HG03439 (cell line): ENCODE measurements at regions not wholly inside any gene's neighbourhood (a gene's known extent, or its start where the extent isn't known, plus 50 kb on each side); places are given as distances from the start of the nearest gene placed in this dataset.
"Not testable (repeated sequence)": the region's sequence is repeated elsewhere in the genome, so short reads cannot be mapped to it uniquely, and the experiment has no call there.

ENCODE experiments used
- ATAC-seq: cut with Tn5 transposase; IDR thresholded peaks from one replicate; pipeline ENCODE4 v1.9.1; 2021; ENCODE audit warnings: mild to moderate bottlenecking, moderate library complexity; ENCODE audit not compliant: unreplicated experiment

- ATAC-seq: no peak
These were observed 117.2 kb downstream of the CASP12 start for GRCh38 chr11:104781037-104781436.

GRCh38 chr11:104776501-104777170 lies 121.6 kb downstream of the CASP12 start:
- no peak for ATAC-seq

GRCh38 chr11:104774578-104774977 lies 123.7 kb downstream of the CASP12 start:
- no peak for ATAC-seq

- no peak for ATAC-seq
These were observed 125.4 kb downstream of the CASP12 start for GRCh38 chr11:104772806-104773241.

- ATAC-seq: no peak
These were observed 126.5 kb downstream of the CASP12 start for GRCh38 chr11:104771763-104772162.

- not testable (repeated sequence) for ATAC-seq
These were observed 127.2 kb downstream of the CASP12 start for GRCh38 chr11:104771046-104771445.

- no peak for ATAC-seq
These were observed 132.7 kb downstream of the CASP12 start for GRCh38 chr11:104765401-104766095.

- no peak for ATAC-seq
These were observed 133.6 kb downstream of the CASP12 start for GRCh38 chr11:104764710-104765045.

- no peak for ATAC-seq
These were observed 134.1 kb downstream of the CASP12 start for GRCh38 chr11:104763930-104764709.

GRCh38 chr11:104761511-104761910 lies 136.7 kb downstream of the CASP12 start:
- no peak for ATAC-seq

GRCh38 chr11:104759464-104759863 lies 138.8 kb downstream of the CASP12 start:
- no peak for ATAC-seq

GRCh38 chr11:104738918-104739317 lies 159.3 kb downstream of the CASP12 start:
- ATAC-seq: no peak

- no peak for ATAC-seq
These were observed 160.1 kb downstream of the CASP12 start for GRCh38 chr11:104738208-104738607.

GRCh38 chr11:104736502-104736901 lies 161.8 kb downstream of the CASP12 start:
- no peak for ATAC-seq

GRCh38 chr11:104734998-104735397 lies 163.3 kb downstream of the CASP12 start:
- ATAC-seq: no peak

GRCh38 chr11:104731890-104732289 lies 166.4 kb downstream of the CASP12 start:
- ATAC-seq: no peak

- no peak for ATAC-seq
These were observed 169.3 kb downstream of the CASP12 start for GRCh38 chr11:104728927-104729326.

- ATAC-seq: no peak
These were observed 170.5 kb downstream of the CASP12 start for GRCh38 chr11:104727768-104728167.

GRCh38 chr11:104727095-104727494 lies 171.2 kb downstream of the CASP12 start:
- ATAC-seq: no peak

GRCh38 chr11:104725796-104726408 lies 172.4 kb downstream of the CASP12 start:
- no peak for ATAC-seq

GRCh38 chr11:104713401-104713800 lies 184.9 kb downstream of the CASP12 start:
- no peak for ATAC-seq
